CD14-positive monocyte (primary cell): ENCODE measurements at regions not wholly inside any gene's neighbourhood (a gene's known extent, or its start where the extent isn't known, plus 50 kb on each side); places are given as distances from the start of the nearest gene placed in this dataset.

Experiments used
- DNase-seq, 3 donors: peaks; one replicate each; pipeline ENCODE4 v3.0.0-alpha.2; 2011 to 2022
- H2AFZ ChIP-seq: 2 replicates; pipeline ENCODE4 v1.6.0; 2012; ENCODE audit warnings: mild to moderate bottlenecking, low read depth, low read length, inconsistent platforms; ENCODE audit not compliant: insufficient read depth, poor library complexity, severe bottlenecking
- H3K27ac ChIP-seq, 2 donors: 1 replicate in 1 of 2; 2 replicates in 1 of 2; pipeline ENCODE4 v1.5.1; 2012 to 2013; ENCODE audit warnings: low read length in 2 of 2, control low read depth in 1 of 2, inconsistent platforms in 1 of 2, low read depth in 1 of 2, mild to moderate bottlenecking in 1 of 2
- H3K27me3 ChIP-seq, 2 donors: one replicate each; pipeline versions ENCODE4 v1.6.0 to v1.6.1; 2011 to 2013; ENCODE audit warnings: low read length in 2 of 2; ENCODE audit not compliant: control insufficient read depth in 2 of 2, insufficient read depth in 2 of 2
- H3K36me3 ChIP-seq, 2 donors: replicated peaks in 1 of 2; 1 replicate in 1 of 2; 2 replicates in 1 of 2; pipeline versions ENCODE4 v1.5.1 to v1.6.1; 2012 to 2013; ENCODE audit warnings: low read length in 2 of 2, control low read depth in 1 of 2, inconsistent platforms in 1 of 2, mild to moderate bottlenecking in 1 of 2; ENCODE audit not compliant: insufficient read depth in 2 of 2, control insufficient read depth in 1 of 2
- H3K4me1 ChIP-seq, 2 donors: 1 replicate in 1 of 2; 2 replicates in 1 of 2; pipeline versions ENCODE4 v1.5.1 to v1.6.1; 2012 to 2013; ENCODE audit warnings: low read length in 2 of 2, control low read depth in 1 of 2, inconsistent platforms in 1 of 2, mild to moderate bottlenecking in 1 of 2, moderate library complexity in 1 of 2; ENCODE audit not compliant: insufficient read depth in 2 of 2, control insufficient read depth in 1 of 2
- H3K4me2 ChIP-seq: replicated peaks from 2 replicates; pipeline ENCODE3; 2012; ENCODE audit warnings: low read length, moderate library complexity, mild to moderate bottlenecking; ENCODE audit not compliant: poor library complexity, severe bottlenecking; ENCODE audit errors: extremely low read depth
- H3K4me3 ChIP-seq, 3 experiments: fragments of 200-600 bp in 1 of 3; sonication (generic) in 1 of 3; replicated peaks in 1 of 3; 1 replicate in 2 of 3; 2 replicates in 1 of 3; pipeline ENCODE4 v1.5.1; 2011 to 2013; ENCODE audit warnings: low read length in 3 of 3, mild to moderate bottlenecking in 3 of 3, control low read depth in 2 of 3, low read depth in 2 of 3, inconsistent platforms in 1 of 3, moderate library complexity in 1 of 3
- H3K79me2 ChIP-seq: 2 replicates; pipeline ENCODE4 v1.6.0; 2012; ENCODE audit warnings: mild to moderate bottlenecking, control low read depth, inconsistent platforms, low read length, moderate library complexity; ENCODE audit not compliant: insufficient read depth
- H3K9ac ChIP-seq: 2 replicates; pipeline ENCODE4 v1.6.0; 2017; ENCODE audit warnings: low read length, mild to moderate bottlenecking; ENCODE audit not compliant: insufficient read depth, poor library complexity, severe bottlenecking
- H3K9me3 ChIP-seq, 2 donors: replicated peaks in 1 of 2; 1 replicate in 1 of 2; 2 replicates in 1 of 2; pipeline versions ENCODE4 v1.5.1 to v1.6.1; 2012 to 2013; ENCODE audit warnings: low read length in 2 of 2, control low read depth in 1 of 2; ENCODE audit not compliant: control insufficient read depth in 1 of 2, insufficient read depth in 1 of 2
- H4K20me1 ChIP-seq: 2 replicates; pipeline ENCODE4 v1.6.0; 2012; ENCODE audit warnings: mild to moderate bottlenecking, low read length, control low read depth, moderate library complexity; ENCODE audit not compliant: insufficient read depth
- H3K27ac Mint-ChIP-seq, 7 donors: one replicate each; pipeline ENCODE4 v1.8.0; 2020; ENCODE audit warnings: mild to moderate bottlenecking in 7 of 7, mixed read lengths in 7 of 7, moderate library complexity in 6 of 7, inconsistent platforms in 2 of 7
- H3K27me3 Mint-ChIP-seq, 3 donors: one replicate each; pipeline ENCODE4 v1.8.0; 2021 to 2022; ENCODE audit warnings: low read depth in 3 of 3, mild to moderate bottlenecking in 3 of 3, mixed read lengths in 3 of 3, moderate library complexity in 3 of 3, inconsistent platforms in 1 of 3
- H3K36me3 Mint-ChIP-seq, 2 donors: one replicate each; pipeline ENCODE4 v1.8.0; 2020; ENCODE audit warnings: mixed read lengths in 2 of 2, inconsistent platforms in 1 of 2, mild to moderate bottlenecking in 1 of 2
- H3K4me1 Mint-ChIP-seq: one replicate; pipeline ENCODE4 v1.8.0; 2020; ENCODE audit warnings: mild to moderate bottlenecking, mixed read lengths
- H3K4me3 Mint-ChIP-seq, 2 donors: one replicate each; pipeline ENCODE4 v1.8.0; 2020; ENCODE audit warnings: mild to moderate bottlenecking in 2 of 2, mixed read lengths in 2 of 2, moderate library complexity in 1 of 2
- H3K9me3 Mint-ChIP-seq, 7 donors: one replicate each; pipeline ENCODE4 v1.8.0; 2020 to 2022; ENCODE audit warnings: mixed read lengths in 7 of 7, mild to moderate bottlenecking in 6 of 7, moderate library complexity in 6 of 7, inconsistent platforms in 2 of 7
- WGBS: methylation state at CpG from one replicate; pipeline ENCODE4 v1.1.5; 2013; ENCODE audit warnings: missing lambda C conversion rate; ENCODE audit not compliant: insufficient coverage; 5-methylcytosine and 5-hydroxymethylcytosine counted together
- intact Hi-C, 2 donors: fragments of 100-400 bp; cut with micrococcal nuclease; formaldehyde crosslinking; loops; one replicate each; pipeline versions ENCODE4 v1.15.0 to v1.15.1; 2023
- TF ChIP-seq, protein P1 (sequence below): fragments of 200-600 bp; IDR thresholded peaks from one replicate; pipeline ENCODE4 v1.8.0; 2022; ENCODE audit warnings: antibody characterized with exemption, mild to moderate bottlenecking

DNA sequence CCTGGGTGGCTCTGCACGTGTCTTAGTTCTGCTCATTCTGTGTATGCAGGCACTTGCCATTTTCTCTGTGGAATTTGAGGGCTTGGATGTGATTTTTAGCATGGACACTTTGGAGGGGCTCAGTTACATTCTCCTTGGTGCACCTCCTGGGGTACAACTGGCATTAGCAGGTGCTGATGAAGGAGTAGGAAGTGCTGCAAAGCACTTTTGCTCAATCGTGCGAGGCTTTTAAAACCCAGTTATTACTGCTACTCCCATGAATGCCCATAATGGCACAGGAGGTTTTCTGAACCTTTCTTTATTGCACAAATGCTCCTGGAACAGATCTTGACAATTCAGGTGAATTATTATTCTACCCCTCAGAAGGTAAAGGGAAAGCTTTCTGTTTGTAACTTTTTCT lies 78.7 kb downstream of the SLC25A47 start:
- Histone ChIP-seq H2AFZ (no peak overlapping the region), H3K27ac (no peak overlapping the region), H3K9ac (no peak overlapping the region), H3K4me2 (no peak overlapping the region), H3K36me3 (peaks cover 0 to 7% of the 10 kb centered on the region in 2 donors), H3K4me1 (peaks cover 23 to 31% of the 10 kb centered on the region in 2 donors), H3K4me3 (no peak overlapping the region), H3K9me3 (no peaks in the 10 kb centered on the region), H3K79me2 (peaks cover 4% of the 10 kb centered on the region), H3K27me3 (no peaks in the 10 kb centered on the region), H4K20me1 (no peaks in the 10 kb centered on the region)
- Mint-ChIP-seq H3K9me3 (no peaks in the 10 kb centered on the region), H3K27me3 (peaks cover 0 to 3% (median 0%) of the 10 kb centered on the region in 3 donors), H3K36me3 (peaks cover 13 to 20% of the 10 kb centered on the region in 2 donors), H3K4me3 (no peak overlapping the region), H3K4me1 (peaks cover 51% of the 10 kb centered on the region), H3K27ac (no peak overlapping the region)
- DNase-seq: no peak
- intact Hi-C loops: loop anchor here in 1 of 2 donors (5.0 kb wide), 1 partner anchor 36 kb away; no protein-coding TSS in a partner anchor
- WGBS: 42% methylated on average over 2 of the region's 3 CpGs
- TF ChIP-seq, protein P1, sequence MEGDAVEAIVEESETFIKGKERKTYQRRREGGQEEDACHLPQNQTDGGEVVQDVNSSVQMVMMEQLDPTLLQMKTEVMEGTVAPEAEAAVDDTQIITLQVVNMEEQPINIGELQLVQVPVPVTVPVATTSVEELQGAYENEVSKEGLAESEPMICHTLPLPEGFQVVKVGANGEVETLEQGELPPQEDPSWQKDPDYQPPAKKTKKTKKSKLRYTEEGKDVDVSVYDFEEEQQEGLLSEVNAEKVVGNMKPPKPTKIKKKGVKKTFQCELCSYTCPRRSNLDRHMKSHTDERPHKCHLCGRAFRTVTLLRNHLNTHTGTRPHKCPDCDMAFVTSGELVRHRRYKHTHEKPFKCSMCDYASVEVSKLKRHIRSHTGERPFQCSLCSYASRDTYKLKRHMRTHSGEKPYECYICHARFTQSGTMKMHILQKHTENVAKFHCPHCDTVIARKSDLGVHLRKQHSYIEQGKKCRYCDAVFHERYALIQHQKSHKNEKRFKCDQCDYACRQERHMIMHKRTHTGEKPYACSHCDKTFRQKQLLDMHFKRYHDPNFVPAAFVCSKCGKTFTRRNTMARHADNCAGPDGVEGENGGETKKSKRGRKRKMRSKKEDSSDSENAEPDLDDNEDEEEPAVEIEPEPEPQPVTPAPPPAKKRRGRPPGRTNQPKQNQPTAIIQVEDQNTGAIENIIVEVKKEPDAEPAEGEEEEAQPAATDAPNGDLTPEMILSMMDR: no peak

- H4K20me1 ChIP-seq: no peaks in the 10 kb centered on the region
- Mint-ChIP-seq H3K4me3 (no peak overlapping the region), H3K9me3 (no peaks in the 10 kb centered on the region), H3K27ac (no peak overlapping the region), H3K36me3 (peaks cover 11 to 19% of the 10 kb centered on the region in 2 donors), H3K4me1 (peaks cover 59% of the 10 kb centered on the region), H3K27me3 (peaks cover 0 to 3% (median 0%) of the 10 kb centered on the region in 3 donors)
- no peaks in the 10 kb centered on the region for H3K9me3 ChIP-seq
- no peak for DNase-seq
- no peak overlapping the region for H2AFZ ChIP-seq
- no peak overlapping the region for H3K4me2 ChIP-seq
- no peak overlapping the region for H3K9ac ChIP-seq
- TF ChIP-seq, protein P1: no peak
- 8% methylated on average over 5 of the region's 7 CpGs for WGBS
- H3K4me3 ChIP-seq: no peak overlapping the region
- H3K27ac ChIP-seq: no peak overlapping the region
- intact Hi-C loops: loop anchor here in 1 of 2 donors (5.0 kb wide), 1 partner anchor 35 kb away; no protein-coding TSS in a partner anchor
- H3K36me3 ChIP-seq: peaks cover 0 to under 1% of the 10 kb centered on the region in 2 donors
- H3K79me2 ChIP-seq: peaks cover 4% of the 10 kb centered on the region
- H3K4me1 ChIP-seq: peaks cover 32 to 39% of the 10 kb centered on the region in 2 donors
- no peaks in the 10 kb centered on the region for H3K27me3 ChIP-seq
These were observed 79.5 kb downstream of the SLC25A47 start for GRCh38 chr14:100402631-100403030.
